Uterus (tissue), 2 donors: ENCODE measurements at regions not wholly inside any gene's neighbourhood (a gene's known extent, or its start where the extent isn't known, plus 50 kb on each side); places are given as distances from the start of the nearest gene placed in this dataset.

Source experiments
- CTCF ChIP-seq, 4 experiments: fragments of 200-600 bp in 2 of 4; fragments of 450-650 bp in 2 of 4; sonication (generic) in 2 of 4; IDR thresholded peaks; one replicate each; pipeline ENCODE4 v1.5.1; 2016 to 2019; ENCODE audit warnings: antibody characterized with exemption in 4 of 4, mild to moderate bottlenecking in 2 of 4, moderate library complexity in 1 of 4
- POLR2A ChIP-seq, 2 donors: fragments of 450-650 bp; IDR thresholded peaks; one replicate each; pipeline ENCODE4 v1.6.1; 2016; ENCODE audit warnings: antibody characterized with exemption in 2 of 2, mild to moderate bottlenecking in 1 of 2, moderate library complexity in 1 of 2

DNA sequence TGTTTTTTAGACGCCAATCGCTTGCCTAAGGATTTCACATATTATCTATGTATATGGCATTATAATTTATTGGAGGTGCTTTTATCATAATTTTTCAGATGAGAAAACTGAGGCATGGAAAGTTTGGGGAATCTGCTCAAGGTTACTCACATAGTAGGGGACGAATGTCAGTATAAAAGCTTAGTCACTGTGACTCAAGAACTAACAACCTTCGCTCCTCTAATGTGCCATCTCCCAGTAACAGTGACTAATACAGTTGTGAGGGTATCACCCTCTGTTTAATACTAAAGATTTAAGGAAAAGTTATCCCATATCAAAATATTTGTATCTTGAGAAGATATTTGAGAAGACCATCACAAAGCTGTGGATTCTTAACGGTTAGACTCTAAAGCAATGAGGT is 353.1 kb upstream of the SPOCK3 start:
- TF ChIP-seq CTCF (IDR thresholded peaks at IDR 0.05) (no peak), POLR2A (IDR thresholded peaks at IDR 0.05) (no peak)
